OCI-LY7 (cell line): ENCODE measurements at regions not wholly inside any gene's neighbourhood (a gene's known extent, or its start where the extent isn't known, plus 50 kb on each side); places are given as distances from the start of the nearest gene placed in this dataset.

Experiments used
- BruUV-seq: library from RNA; stranded (reverse); fragments of 400-500 nt; replicated peaks from 2 replicates; lab custom pipeline; 2021; lab: Mats Ljungman, UMichigan
- CTCF ChIA-PET: fragments of 300-600 bp; sonication (Branson Sonifier 250); formaldehyde crosslinking; loops from one replicate; lab custom pipeline; 2022; ENCODE audit warnings: antibody characterized with exemption; ENCODE audit not compliant: unreplicated experiment; lab: Charles Lee
- POLR2A ChIA-PET: fragments of 300-600 bp; sonication (Branson Sonifier 250); formaldehyde crosslinking; loops from one replicate; lab custom pipeline; 2022; ENCODE audit warnings: antibody characterized with exemption; lab: Charles Lee
- DNase-seq: peaks from one replicate; pipeline ENCODE4 v3.0.0-alpha.2; 2015; ENCODE audit warnings: low spot score
- H2AFZ ChIP-seq: fragments of 200-600 bp; sonication (generic), shearing (Covaris generic); 2 replicates; pipeline ENCODE4 v1.6.1; 2014; ENCODE audit warnings: mild to moderate bottlenecking, antibody characterized with exemption, low read length, moderate library complexity
- H3K27ac ChIP-seq: fragments of 200-600 bp; sonication (generic); 2 replicates; pipeline ENCODE4 v1.5.1; 2014; ENCODE audit warnings: mixed run types, low read depth, mild to moderate bottlenecking, moderate library complexity, low read length, inconsistent platforms; ENCODE audit not compliant: poor library complexity, severe bottlenecking
- H3K36me3 ChIP-seq: fragments of 200-600 bp; sonication (generic); 2 replicates; pipeline ENCODE4 v1.6.1; 2014; ENCODE audit warnings: mild to moderate bottlenecking, antibody characterized with exemption, low read length, moderate library complexity, mixed read lengths; ENCODE audit not compliant: insufficient read depth
- H3K4me1 ChIP-seq: fragments of 200-600 bp; sonication (generic); 2 replicates; pipeline ENCODE4 v1.5.1; 2014; ENCODE audit warnings: mild to moderate bottlenecking, low read length; ENCODE audit not compliant: insufficient read depth, poor library complexity, severe bottlenecking
- H3K4me2 ChIP-seq: fragments of 200-600 bp; sonication (generic); 2 replicates; pipeline ENCODE4 v1.6.1; 2014; ENCODE audit warnings: mild to moderate bottlenecking, low read length
- H3K4me3 ChIP-seq: fragments of 200-600 bp; sonication (generic); 2 replicates; pipeline ENCODE4 v1.5.1; 2014; ENCODE audit warnings: mild to moderate bottlenecking, low read depth, low read length; ENCODE audit not compliant: poor library complexity, severe bottlenecking
- H3K79me2 ChIP-seq: fragments of 200-600 bp; sonication (generic); 2 replicates; pipeline ENCODE4 v1.6.1; 2016; ENCODE audit warnings: low read depth, mild to moderate bottlenecking, low read length, moderate library complexity, mixed read lengths; ENCODE audit not compliant: insufficient read depth
- H3K9me2 ChIP-seq: fragments of 200-600 bp; sonication (generic); 2 replicates; pipeline ENCODE4 v1.6.1; 2016; ENCODE audit warnings: mild to moderate bottlenecking, low read length, mixed read lengths; ENCODE audit not compliant: insufficient read depth
- H3K9me3 ChIP-seq: fragments of 200-600 bp; sonication (generic); 2 replicates; pipeline ENCODE4 v1.6.1; 2014; ENCODE audit warnings: mild to moderate bottlenecking, mixed run types, low read length, mixed read lengths
- H4K20me1 ChIP-seq: fragments of 200-600 bp; sonication (generic); 2 replicates; pipeline ENCODE4 v1.6.1; 2014; ENCODE audit warnings: mild to moderate bottlenecking, antibody characterized with exemption, low read length, moderate library complexity, mixed read lengths; ENCODE audit not compliant: insufficient read depth
- EZH2phosphoT487 ChIP-seq: fragments of 200-600 bp; sonication (generic); IDR thresholded peaks from 2 replicates; pipeline ENCODE4 v1.6.1; 2018; ENCODE audit warnings: low read depth, borderline replicate concordance, mild to moderate bottlenecking, mixed run types, antibody characterized with exemption, low read length, moderate library complexity, mixed read lengths
- intact Hi-C: fragments of 100-400 bp; cut with micrococcal nuclease; formaldehyde crosslinking; loops from one replicate; pipeline ENCODE4 v1.10.0; 2022; ENCODE audit not compliant: unreplicated experiment
- TF ChIP-seq, protein P1 (sequence below): fragments of 200-600 bp; sonication (generic); conservative IDR thresholded peaks from 2 replicates; pipeline ENCODE4 v1.5.1; 2014; ENCODE audit warnings: mild to moderate bottlenecking, antibody characterized with exemption, low read length, moderate library complexity, mixed read lengths

DNA sequence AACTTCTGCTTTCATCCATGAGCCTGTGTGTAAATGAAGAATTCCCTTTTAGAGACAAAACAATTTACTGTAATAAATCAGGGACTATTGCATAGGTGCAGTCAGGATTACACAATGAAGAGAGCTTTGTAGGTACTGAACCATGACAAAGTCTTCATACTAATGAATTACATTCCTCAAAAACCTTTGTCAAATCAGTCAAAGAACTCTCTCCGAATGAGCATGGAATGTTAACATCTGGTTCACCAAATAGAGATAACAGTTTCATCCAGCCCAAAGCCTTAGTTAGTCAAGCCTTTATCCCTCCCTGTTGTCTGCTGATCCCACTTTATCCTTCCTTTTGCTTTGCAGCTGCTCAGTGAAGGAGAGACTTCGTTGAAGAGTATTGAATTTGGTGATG is 62.9 kb upstream of the DMRTA1 start:
- H3K79me2 ChIP-seq = no peaks in the 10 kb centered on the region
- H3K4me3 ChIP-seq = no peak overlapping the region
- no TSS peak for BruUV-seq
- ChIA-PET POLR2A (interaction anchor here (0.7 kb wide), 1 partner anchor 316 kb away, joined by 3 read pairs; no protein-coding TSS in a partner anchor), CTCF (no interaction called here)
- H3K36me3 ChIP-seq = no peaks in the 10 kb centered on the region
- no peak for DNase-seq
- no peak overlapping the region for H3K4me2 ChIP-seq
- intact Hi-C loops = no loop called here
- no peak overlapping the region for H2AFZ ChIP-seq
- no peak for TF ChIP-seq EZH2phosphoT487
- TF ChIP-seq, protein P1, sequence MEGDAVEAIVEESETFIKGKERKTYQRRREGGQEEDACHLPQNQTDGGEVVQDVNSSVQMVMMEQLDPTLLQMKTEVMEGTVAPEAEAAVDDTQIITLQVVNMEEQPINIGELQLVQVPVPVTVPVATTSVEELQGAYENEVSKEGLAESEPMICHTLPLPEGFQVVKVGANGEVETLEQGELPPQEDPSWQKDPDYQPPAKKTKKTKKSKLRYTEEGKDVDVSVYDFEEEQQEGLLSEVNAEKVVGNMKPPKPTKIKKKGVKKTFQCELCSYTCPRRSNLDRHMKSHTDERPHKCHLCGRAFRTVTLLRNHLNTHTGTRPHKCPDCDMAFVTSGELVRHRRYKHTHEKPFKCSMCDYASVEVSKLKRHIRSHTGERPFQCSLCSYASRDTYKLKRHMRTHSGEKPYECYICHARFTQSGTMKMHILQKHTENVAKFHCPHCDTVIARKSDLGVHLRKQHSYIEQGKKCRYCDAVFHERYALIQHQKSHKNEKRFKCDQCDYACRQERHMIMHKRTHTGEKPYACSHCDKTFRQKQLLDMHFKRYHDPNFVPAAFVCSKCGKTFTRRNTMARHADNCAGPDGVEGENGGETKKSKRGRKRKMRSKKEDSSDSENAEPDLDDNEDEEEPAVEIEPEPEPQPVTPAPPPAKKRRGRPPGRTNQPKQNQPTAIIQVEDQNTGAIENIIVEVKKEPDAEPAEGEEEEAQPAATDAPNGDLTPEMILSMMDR = no peak
- no peaks in the 10 kb centered on the region for H3K4me1 ChIP-seq
- H3K27ac ChIP-seq = no peak overlapping the region
- H4K20me1 ChIP-seq = no peaks in the 10 kb centered on the region
- H3K9me3 ChIP-seq = no peaks in the 10 kb centered on the region
- H3K9me2 ChIP-seq = no peaks in the 10 kb centered on the region

DNA sequence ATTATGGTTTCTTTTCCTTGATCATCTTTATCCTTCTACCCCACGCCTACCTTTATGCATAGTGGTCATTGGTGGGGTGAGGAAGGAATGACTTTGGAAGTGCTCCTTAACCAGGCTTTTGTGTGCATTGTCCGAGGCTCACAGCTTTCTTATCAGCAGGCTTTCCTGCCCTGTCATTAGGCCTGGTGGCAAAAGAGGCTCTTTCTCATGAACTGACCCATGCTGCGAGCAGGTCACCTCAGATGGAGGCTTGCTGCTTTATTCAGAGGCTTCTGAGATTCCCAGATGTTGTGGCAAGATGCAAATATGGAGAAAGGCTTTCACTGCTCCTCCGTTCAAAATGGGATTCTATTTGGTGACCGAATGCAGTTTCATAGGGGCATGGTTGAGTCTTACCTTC is 57.4 kb upstream of the DMRTA1 start:
- H3K4me2 ChIP-seq = no peak overlapping the region
- H3K9me2 ChIP-seq = no peaks in the 10 kb centered on the region
- no peaks in the 10 kb centered on the region for H3K4me1 ChIP-seq
- H2AFZ ChIP-seq = no peak overlapping the region
- no TSS peak for BruUV-seq
- no peak overlapping the region for H3K27ac ChIP-seq
- no peaks in the 10 kb centered on the region for H3K79me2 ChIP-seq
- no peak for TF ChIP-seq EZH2phosphoT487
- TF ChIP-seq, protein P1 = no peak
- H3K9me3 ChIP-seq = no peaks in the 10 kb centered on the region
- CTCF ChIA-PET = no interaction called here
- POLR2A ChIA-PET = interaction anchor here (0.5 to 1.3 kb wide), 2 partner anchors 13 to 681 kb away, joined by 3 to 6 read pairs; no protein-coding TSS in a partner anchor
- H3K4me3 ChIP-seq = no peak overlapping the region
- intact Hi-C loops = no loop called here
- no peaks in the 10 kb centered on the region for H4K20me1 ChIP-seq
- no peaks in the 10 kb centered on the region for H3K36me3 ChIP-seq
- DNase-seq = no peak

DNA sequence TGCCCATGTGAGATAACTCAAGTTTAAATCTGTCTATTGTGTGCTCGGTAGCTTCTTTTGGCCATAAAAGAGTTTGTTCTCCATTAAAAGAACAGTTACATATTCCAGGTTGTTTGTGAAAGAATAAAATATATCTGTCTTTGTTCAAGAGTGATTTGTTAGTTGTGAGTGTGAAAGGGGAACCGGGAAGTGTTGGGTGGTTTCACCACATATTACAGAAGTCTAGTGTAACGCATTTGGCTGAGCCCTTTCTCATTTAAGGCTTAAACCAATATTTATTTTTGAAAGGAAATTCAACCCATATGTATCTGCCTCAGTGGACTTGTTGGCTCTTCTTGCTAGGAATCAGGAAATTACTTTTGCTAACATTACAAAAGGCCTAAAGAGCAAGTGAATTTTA is 54.1 kb upstream of the DMRTA1 start:
- no peaks in the 10 kb centered on the region for H3K4me1 ChIP-seq
- H2AFZ ChIP-seq = no peak overlapping the region
- CTCF ChIA-PET = no interaction called here
- H3K36me3 ChIP-seq = no peaks in the 10 kb centered on the region
- H4K20me1 ChIP-seq = no peaks in the 10 kb centered on the region
- DNase-seq = no peak
- no peak overlapping the region for H3K4me2 ChIP-seq
- no peak overlapping the region for H3K4me3 ChIP-seq
- H3K9me2 ChIP-seq = no peaks in the 10 kb centered on the region
- H3K79me2 ChIP-seq = no peaks in the 10 kb centered on the region
- no peak overlapping the region for H3K27ac ChIP-seq
- no peaks in the 10 kb centered on the region for H3K9me3 ChIP-seq
- intact Hi-C loops = no loop called here
- POLR2A ChIA-PET = no interaction called here
- BruUV-seq = no TSS peak
- TF ChIP-seq, protein P1 = no peak
- no peak for TF ChIP-seq EZH2phosphoT487
